ENCODE measurements at regions not wholly inside any gene's neighbourhood (a gene's known extent, or its start where the extent isn't known, plus 50 kb on each side); places are given as distances from the start of the nearest gene placed in this dataset.
"Not testable (repeated sequence)": the region's sequence is repeated elsewhere in the genome, so short reads cannot be mapped to it uniquely, and the experiment has no call there.

GRCh38 chr7:140271643-140271968, 94.8 kb upstream of the KDM7A start:
- TF ChIP-seq BMI1 (IDR thresholded peaks at IDR 0.05; ENCODE audit: borderline replicate concordance); POLR2A (IDR thresholded peaks at IDR 0.05; ENCODE audit: low read depth, low read length); HDAC6 (IDR thresholded peaks at IDR 0.05; ENCODE audit: unreplicated experiment); BHLHE40 (IDR thresholded peaks at IDR 0.05; ENCODE audit: borderline replicate concordance in 1 of 2, low read depth in 2 of 2, low read length in 1 of 2); SIN3A (IDR thresholded peaks at IDR 0.05; ENCODE audit: low read depth, low read length); CREB1 (IDR thresholded peaks at IDR 0.05; ENCODE audit: low read depth); POLR2AphosphoS5 (IDR thresholded peaks at IDR 0.05; ENCODE audit: low read length); ZNF384 (IDR thresholded peaks at IDR 0.05; ENCODE audit: borderline replicate concordance, low read depth, low read length): not testable (repeated sequence)
- TF ChIP-seq, protein P1, sequence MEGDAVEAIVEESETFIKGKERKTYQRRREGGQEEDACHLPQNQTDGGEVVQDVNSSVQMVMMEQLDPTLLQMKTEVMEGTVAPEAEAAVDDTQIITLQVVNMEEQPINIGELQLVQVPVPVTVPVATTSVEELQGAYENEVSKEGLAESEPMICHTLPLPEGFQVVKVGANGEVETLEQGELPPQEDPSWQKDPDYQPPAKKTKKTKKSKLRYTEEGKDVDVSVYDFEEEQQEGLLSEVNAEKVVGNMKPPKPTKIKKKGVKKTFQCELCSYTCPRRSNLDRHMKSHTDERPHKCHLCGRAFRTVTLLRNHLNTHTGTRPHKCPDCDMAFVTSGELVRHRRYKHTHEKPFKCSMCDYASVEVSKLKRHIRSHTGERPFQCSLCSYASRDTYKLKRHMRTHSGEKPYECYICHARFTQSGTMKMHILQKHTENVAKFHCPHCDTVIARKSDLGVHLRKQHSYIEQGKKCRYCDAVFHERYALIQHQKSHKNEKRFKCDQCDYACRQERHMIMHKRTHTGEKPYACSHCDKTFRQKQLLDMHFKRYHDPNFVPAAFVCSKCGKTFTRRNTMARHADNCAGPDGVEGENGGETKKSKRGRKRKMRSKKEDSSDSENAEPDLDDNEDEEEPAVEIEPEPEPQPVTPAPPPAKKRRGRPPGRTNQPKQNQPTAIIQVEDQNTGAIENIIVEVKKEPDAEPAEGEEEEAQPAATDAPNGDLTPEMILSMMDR (IDR thresholded peaks at IDR 0.05 in 2 of 3, conservative IDR thresholded peaks at IDR 0.05 in 1 of 3; ENCODE audit: control insufficient read depth in 2 of 3, extremely low read depth in 1 of 3, insufficient read depth in 1 of 3, low read depth in 3 of 3, low read length in 3 of 3), result not testable (repeated sequence)
- TF ChIP-seq, protein P2, sequence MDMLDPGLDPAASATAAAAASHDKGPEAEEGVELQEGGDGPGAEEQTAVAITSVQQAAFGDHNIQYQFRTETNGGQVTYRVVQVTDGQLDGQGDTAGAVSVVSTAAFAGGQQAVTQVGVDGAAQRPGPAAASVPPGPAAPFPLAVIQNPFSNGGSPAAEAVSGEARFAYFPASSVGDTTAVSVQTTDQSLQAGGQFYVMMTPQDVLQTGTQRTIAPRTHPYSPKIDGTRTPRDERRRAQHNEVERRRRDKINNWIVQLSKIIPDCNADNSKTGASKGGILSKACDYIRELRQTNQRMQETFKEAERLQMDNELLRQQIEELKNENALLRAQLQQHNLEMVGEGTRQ (IDR thresholded peaks at IDR 0.05; ENCODE audit: borderline replicate concordance, low read depth, low read length), result not testable (repeated sequence)

All from GM12878 (cell line).